ENCODE measurements at regions not wholly inside any gene's neighbourhood (a gene's known extent, or its start where the extent isn't known, plus 50 kb on each side); places are given as distances from the start of the nearest gene placed in this dataset.

DNA sequence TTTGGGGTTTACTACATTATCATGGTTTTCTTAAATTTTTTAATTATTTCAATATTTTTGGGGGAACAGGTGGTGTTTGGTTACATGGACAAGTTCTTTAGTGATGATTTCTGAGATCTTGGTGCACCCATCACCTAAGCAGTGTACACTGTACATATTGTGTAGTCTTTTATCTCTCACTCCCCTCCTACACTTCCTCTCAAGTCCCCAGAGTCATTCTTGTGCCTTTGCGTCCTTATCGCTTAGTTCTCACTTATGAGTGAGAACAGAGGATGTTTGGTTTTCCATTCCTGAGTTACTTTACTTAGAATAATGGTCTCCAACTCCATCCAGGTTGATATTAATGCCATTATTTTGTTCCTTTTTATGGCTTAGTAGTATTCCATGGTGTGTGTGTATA, 130.9 kb upstream of the CD93 start:
- TF ChIP-seq EZH2 (IDR thresholded peaks at IDR 0.05; ENCODE audit: low read depth, unreplicated experiment) (no peak), CTCF (conservative IDR thresholded peaks at IDR 0.05; ENCODE audit: low read depth in 2 of 2) (no peak), EZH2phosphoT487 (IDR thresholded peaks at IDR 0.05; ENCODE audit: unreplicated experiment) (no peak)
- TF ChIP-seq, protein P1, sequence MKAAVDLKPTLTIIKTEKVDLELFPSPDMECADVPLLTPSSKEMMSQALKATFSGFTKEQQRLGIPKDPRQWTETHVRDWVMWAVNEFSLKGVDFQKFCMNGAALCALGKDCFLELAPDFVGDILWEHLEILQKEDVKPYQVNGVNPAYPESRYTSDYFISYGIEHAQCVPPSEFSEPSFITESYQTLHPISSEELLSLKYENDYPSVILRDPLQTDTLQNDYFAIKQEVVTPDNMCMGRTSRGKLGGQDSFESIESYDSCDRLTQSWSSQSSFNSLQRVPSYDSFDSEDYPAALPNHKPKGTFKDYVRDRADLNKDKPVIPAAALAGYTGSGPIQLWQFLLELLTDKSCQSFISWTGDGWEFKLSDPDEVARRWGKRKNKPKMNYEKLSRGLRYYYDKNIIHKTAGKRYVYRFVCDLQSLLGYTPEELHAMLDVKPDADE (IDR thresholded peaks at IDR 0.05), result no peak
